Hepatocyte (in vitro differentiated cells): ENCODE measurements at regions not wholly inside any gene's neighbourhood (a gene's known extent, or its start where the extent isn't known, plus 50 kb on each side); places are given as distances from the start of the nearest gene placed in this dataset.

Experiments used
- DNase-seq: peaks from one replicate; pipeline ENCODE4 v3.0.0-alpha.2; 2016; ENCODE audit warnings: low spot score
- H2AFZ ChIP-seq: fragments of 200-600 bp; sonication (generic); 2 replicates; pipeline ENCODE4 v1.6.0; 2016; ENCODE audit warnings: antibody characterized with exemption, mild to moderate bottlenecking
- H3K27ac ChIP-seq: fragments of 200-600 bp; sonication (generic); 2 replicates; pipeline ENCODE4 v1.5.1; 2016; ENCODE audit warnings: mild to moderate bottlenecking
- H3K27me3 ChIP-seq: fragments of 200-600 bp; sonication (generic); 2 replicates; pipeline ENCODE4 v1.6.1; 2016
- H3K36me3 ChIP-seq: fragments of 200-600 bp; sonication (generic); replicated peaks from 2 replicates; pipeline ENCODE4 v1.5.1; 2016; ENCODE audit warnings: low read depth; ENCODE audit not compliant: insufficient read depth
- H3K4me1 ChIP-seq: fragments of 200-600 bp; sonication (generic); 2 replicates; pipeline ENCODE4 v1.5.1; 2016; ENCODE audit warnings: mild to moderate bottlenecking, moderate library complexity; ENCODE audit not compliant: insufficient read depth
- H3K4me2 ChIP-seq: fragments of 200-600 bp; sonication (generic); 2 replicates; pipeline ENCODE4 v1.6.0; 2016
- H3K4me3 ChIP-seq: fragments of 200-600 bp; sonication (generic); 2 replicates; pipeline ENCODE4 v1.5.1; 2016; ENCODE audit warnings: mild to moderate bottlenecking
- H3K79me2 ChIP-seq: fragments of 200-600 bp; sonication (generic); 2 replicates; pipeline ENCODE4 v1.6.0; 2017; ENCODE audit warnings: mild to moderate bottlenecking
- H3K9me2 ChIP-seq: fragments of 200-600 bp; sonication (generic); replicated peaks from 2 replicates; pipeline ENCODE4 v1.6.0; 2017; ENCODE audit warnings: mild to moderate bottlenecking; ENCODE audit not compliant: insufficient read depth
- H3K9me3 ChIP-seq: fragments of 200-600 bp; sonication (generic); 2 replicates; pipeline ENCODE4 v1.5.1; 2016; ENCODE audit warnings: low read depth, mild to moderate bottlenecking
- H4K20me1 ChIP-seq: fragments of 200-600 bp; sonication (generic); 2 replicates; pipeline ENCODE4 v1.6.0; 2016; ENCODE audit warnings: mild to moderate bottlenecking; ENCODE audit not compliant: insufficient read depth, poor library complexity, severe bottlenecking
- EZH2 ChIP-seq: fragments of 200-600 bp; sonication (generic); IDR thresholded peaks from 2 replicates; pipeline ENCODE4 v1.6.1; 2016; ENCODE audit warnings: antibody characterized with exemption, mild to moderate bottlenecking, borderline replicate concordance
- EZH2phosphoT487 ChIP-seq: fragments of 200-600 bp; sonication (generic); IDR thresholded peaks from one replicate; pipeline ENCODE4 v1.6.1; 2018; ENCODE audit warnings: antibody characterized with exemption, mild to moderate bottlenecking, low read depth, moderate library complexity; ENCODE audit not compliant: unreplicated experiment, severe bottlenecking
- WGBS: methylation state at CpG from one replicate; pipeline ENCODE4 v1.1.6; 2016; ENCODE audit warnings: low lambda C conversion rate; ENCODE audit errors: missing lambda C conversion rate; 5-methylcytosine and 5-hydroxymethylcytosine counted together
- TF ChIP-seq, protein P1 (sequence below): fragments of 200-600 bp; sonication (generic); IDR thresholded peaks from 2 replicates; pipeline ENCODE4 v1.5.1; 2016; ENCODE audit warnings: antibody characterized with exemption, mild to moderate bottlenecking; ENCODE audit not compliant: poor library complexity

DNA sequence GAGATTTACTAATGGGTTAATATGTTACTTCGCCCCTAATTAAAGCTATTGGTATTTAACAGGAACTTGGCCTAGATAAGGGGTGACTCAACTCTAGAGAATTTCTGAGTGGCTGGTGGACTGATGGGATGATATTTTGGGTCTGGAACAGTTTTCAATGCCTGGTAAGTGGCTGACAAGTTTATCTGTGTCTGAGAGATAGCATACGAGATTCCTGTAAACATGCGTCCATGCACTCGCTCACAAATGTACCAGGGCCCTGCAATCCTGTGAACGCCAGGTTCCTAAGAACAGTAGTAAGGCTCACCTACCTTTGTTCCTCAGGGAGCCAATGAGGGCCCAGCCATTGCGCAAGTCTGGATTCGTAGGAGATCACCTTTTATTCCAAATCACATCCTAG lies 683.8 kb upstream of the ANKRD30A start:
- Histone ChIP-seq H2AFZ (no peak overlapping the region), H3K79me2 (no peaks in the 10 kb centered on the region), H4K20me1 (no peaks in the 10 kb centered on the region), H3K4me3 (no peak overlapping the region), H3K27me3 (no peaks in the 10 kb centered on the region), H3K27ac (no peak overlapping the region), H3K9me3 (no peaks in the 10 kb centered on the region), H3K4me1 (peaks cover 13% of the 10 kb centered on the region), H3K4me2 (peak overlapping the region; percentile 54), H3K9me2 (no peaks in the 10 kb centered on the region), H3K36me3 (no peaks in the 10 kb centered on the region)
- no peak for TF ChIP-seq EZH2phosphoT487
- peak; percentile 18 for DNase-seq
- 20% methylated on average over 7 of the region's 7 CpGs for WGBS

DNA sequence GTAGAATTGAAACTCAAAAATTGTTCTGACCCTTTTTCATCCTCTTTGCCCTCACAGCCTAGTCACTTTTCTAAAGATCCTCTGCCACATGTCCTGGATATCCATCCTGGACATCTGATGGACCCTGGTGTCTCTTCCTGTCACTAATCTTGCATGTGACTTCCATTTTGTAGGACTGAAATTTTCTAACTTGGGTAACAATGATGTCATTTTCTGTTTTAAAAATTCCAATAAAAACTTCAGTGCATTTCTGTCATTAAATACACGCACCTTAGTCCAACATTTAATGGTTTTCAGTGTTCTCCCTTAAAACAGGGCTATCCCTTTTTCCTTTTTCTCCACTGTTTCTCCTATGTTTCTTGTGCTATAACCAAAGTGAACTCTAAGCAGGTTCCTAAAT lies 684.9 kb upstream of the ANKRD30A start:
- H3K79me2 ChIP-seq, result no peaks in the 10 kb centered on the region
- no peak overlapping the region for H3K27ac ChIP-seq
- H3K36me3 ChIP-seq, result no peaks in the 10 kb centered on the region
- no peaks in the 10 kb centered on the region for H3K27me3 ChIP-seq
- no peak for TF ChIP-seq EZH2phosphoT487
- TF ChIP-seq EZH2, result no peak
- TF ChIP-seq, protein P1, sequence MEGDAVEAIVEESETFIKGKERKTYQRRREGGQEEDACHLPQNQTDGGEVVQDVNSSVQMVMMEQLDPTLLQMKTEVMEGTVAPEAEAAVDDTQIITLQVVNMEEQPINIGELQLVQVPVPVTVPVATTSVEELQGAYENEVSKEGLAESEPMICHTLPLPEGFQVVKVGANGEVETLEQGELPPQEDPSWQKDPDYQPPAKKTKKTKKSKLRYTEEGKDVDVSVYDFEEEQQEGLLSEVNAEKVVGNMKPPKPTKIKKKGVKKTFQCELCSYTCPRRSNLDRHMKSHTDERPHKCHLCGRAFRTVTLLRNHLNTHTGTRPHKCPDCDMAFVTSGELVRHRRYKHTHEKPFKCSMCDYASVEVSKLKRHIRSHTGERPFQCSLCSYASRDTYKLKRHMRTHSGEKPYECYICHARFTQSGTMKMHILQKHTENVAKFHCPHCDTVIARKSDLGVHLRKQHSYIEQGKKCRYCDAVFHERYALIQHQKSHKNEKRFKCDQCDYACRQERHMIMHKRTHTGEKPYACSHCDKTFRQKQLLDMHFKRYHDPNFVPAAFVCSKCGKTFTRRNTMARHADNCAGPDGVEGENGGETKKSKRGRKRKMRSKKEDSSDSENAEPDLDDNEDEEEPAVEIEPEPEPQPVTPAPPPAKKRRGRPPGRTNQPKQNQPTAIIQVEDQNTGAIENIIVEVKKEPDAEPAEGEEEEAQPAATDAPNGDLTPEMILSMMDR, result no peak
- no peak for DNase-seq
- 86% methylated on average over 1 of the region's 1 CpG for WGBS
- no peaks in the 10 kb centered on the region for H3K9me3 ChIP-seq
- H3K4me1 ChIP-seq, result peaks cover 13% of the 10 kb centered on the region
- H3K4me2 ChIP-seq, result no peak overlapping the region
- no peak overlapping the region for H2AFZ ChIP-seq
- H3K4me3 ChIP-seq, result no peak overlapping the region
- no peaks in the 10 kb centered on the region for H4K20me1 ChIP-seq
- no peaks in the 10 kb centered on the region for H3K9me2 ChIP-seq

DNA sequence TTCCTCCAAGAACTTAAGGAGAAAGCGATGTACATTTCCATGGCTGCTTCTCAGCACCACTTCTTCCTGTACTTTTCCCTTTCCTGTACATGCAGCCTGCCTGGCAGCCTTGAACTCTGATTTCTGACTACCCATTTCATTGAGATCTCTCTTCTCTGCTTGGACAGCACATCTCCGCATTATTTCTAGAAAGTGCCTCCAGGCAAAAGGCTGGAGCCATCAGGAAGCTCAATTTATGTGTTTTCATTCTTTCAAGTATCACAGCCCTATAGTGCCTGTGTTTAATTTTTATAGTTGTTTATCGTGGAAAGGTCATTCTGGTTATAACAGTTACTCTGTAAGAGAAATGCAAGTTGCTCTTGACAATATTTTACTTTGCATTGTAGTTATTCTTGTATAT lies 688.0 kb upstream of the ANKRD30A start:
- TF ChIP-seq EZH2 (no peak), EZH2phosphoT487 (no peak)
- TF ChIP-seq, protein P1, result no peak
- H2AFZ ChIP-seq, result no peak overlapping the region
- no peaks in the 10 kb centered on the region for H4K20me1 ChIP-seq
- no peaks in the 10 kb centered on the region for H3K9me2 ChIP-seq
- no peak for DNase-seq
- no peaks in the 10 kb centered on the region for H3K79me2 ChIP-seq
- no peak overlapping the region for H3K27ac ChIP-seq
- 75% methylated on average over 3 of the region's 3 CpGs for WGBS
- no peak overlapping the region for H3K4me2 ChIP-seq
- peaks cover 13% of the 10 kb centered on the region for H3K4me1 ChIP-seq
- no peaks in the 10 kb centered on the region for H3K36me3 ChIP-seq
- no peaks in the 10 kb centered on the region for H3K9me3 ChIP-seq
- H3K4me3 ChIP-seq, result no peak overlapping the region
- H3K27me3 ChIP-seq, result no peaks in the 10 kb centered on the region

DNA sequence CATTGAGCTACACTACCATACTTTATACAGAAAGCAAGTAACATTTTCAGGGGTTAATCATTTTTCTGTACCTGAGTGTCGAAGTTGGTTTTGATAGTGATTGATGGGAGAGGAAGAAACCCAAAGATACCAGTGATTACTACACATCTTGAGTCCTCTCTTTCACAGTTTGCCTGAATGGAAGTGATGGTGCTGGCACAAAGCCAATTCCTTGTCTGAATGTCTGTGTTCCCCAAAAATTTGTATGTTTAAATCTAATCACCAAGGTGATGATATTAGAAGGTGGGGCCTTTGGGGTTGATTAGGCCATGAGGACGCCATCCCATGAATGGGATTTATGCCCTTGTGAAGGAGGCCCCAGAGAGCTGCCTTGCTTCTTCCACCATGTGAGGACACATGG lies 696.9 kb upstream of the ANKRD30A start:
- no peak for DNase-seq
- no peaks in the 10 kb centered on the region for H3K9me3 ChIP-seq
- no peak overlapping the region for H3K4me3 ChIP-seq
- no peak for TF ChIP-seq EZH2
- TF ChIP-seq EZH2phosphoT487, result no peak
- TF ChIP-seq, protein P1, result no peak
- H3K4me1 ChIP-seq, result no peaks in the 10 kb centered on the region
- H3K9me2 ChIP-seq, result no peaks in the 10 kb centered on the region
- no peak overlapping the region for H3K27ac ChIP-seq
- no peaks in the 10 kb centered on the region for H3K79me2 ChIP-seq
- no peaks in the 10 kb centered on the region for H3K27me3 ChIP-seq
- H3K36me3 ChIP-seq, result no peaks in the 10 kb centered on the region
- 90% methylated on average over 2 of the region's 2 CpGs for WGBS
- no peak overlapping the region for H2AFZ ChIP-seq
- H4K20me1 ChIP-seq, result no peaks in the 10 kb centered on the region
- H3K4me2 ChIP-seq, result no peak overlapping the region
